Mesenchymal stem cell (in vitro differentiated cells and primary cell): ENCODE measurements at regions not wholly inside any gene's neighbourhood (a gene's known extent, or its start where the extent isn't known, plus 50 kb on each side); places are given as distances from the start of the nearest gene placed in this dataset.
A peak's percentile ranks its signal among the peaks of the same experiment; 100 is the strongest.

ENCODE experiments used
- DNase-seq: peaks from one replicate; pipeline ENCODE4 v3.0.0-alpha.2; 2013
- H2AFZ ChIP-seq: one replicate; pipeline ENCODE4 v1.6.1; 2013; ENCODE audit warnings: low read depth, mild to moderate bottlenecking, control low read depth, inconsistent platforms, low read length, moderate library complexity
- H2AK5ac ChIP-seq: 2 replicates; pipeline ENCODE4 v1.6.1; 2013; ENCODE audit warnings: low read length, moderate library complexity, mild to moderate bottlenecking, inconsistent platforms; ENCODE audit not compliant: severe bottlenecking
- H2BK120ac ChIP-seq: one replicate; pipeline ENCODE4 v1.6.1; 2013; ENCODE audit warnings: low read depth, mild to moderate bottlenecking, inconsistent platforms, low read length, moderate library complexity
- H2BK12ac ChIP-seq, 2 experiments: one replicate each; pipeline ENCODE4 v1.6.1; 2013; ENCODE audit warnings: inconsistent platforms in 2 of 2, low read length in 2 of 2, mild to moderate bottlenecking in 2 of 2, moderate library complexity in 2 of 2, control low read depth in 1 of 2
- H2BK15ac ChIP-seq: one replicate; pipeline ENCODE4 v1.6.1; 2013; ENCODE audit warnings: mild to moderate bottlenecking, low read depth, inconsistent platforms; ENCODE audit not compliant: poor library complexity, severe bottlenecking
- H2BK5ac ChIP-seq: 2 replicates; pipeline ENCODE4 v1.6.1; 2013; ENCODE audit warnings: low read depth, mild to moderate bottlenecking, low read length, control low read depth, inconsistent platforms; ENCODE audit not compliant: poor library complexity, severe bottlenecking
- H3K14ac ChIP-seq, 2 experiments: one replicate each; pipeline ENCODE4 v1.6.1; 2013; ENCODE audit warnings: inconsistent platforms in 2 of 2, low read length in 2 of 2, control low read depth in 1 of 2, mild to moderate bottlenecking in 1 of 2, moderate library complexity in 1 of 2
- H3K18ac ChIP-seq, 2 experiments: one replicate each; pipeline ENCODE4 v1.6.1; 2013; ENCODE audit warnings: inconsistent platforms in 2 of 2, low read length in 2 of 2, control low read depth in 1 of 2, low read depth in 1 of 2, mild to moderate bottlenecking in 1 of 2
- H3K23ac ChIP-seq, 2 experiments: one replicate each; pipeline ENCODE4 v1.6.1; 2013; ENCODE audit warnings: inconsistent platforms in 2 of 2, low read length in 2 of 2, mild to moderate bottlenecking in 2 of 2, moderate library complexity in 2 of 2, control low read depth in 1 of 2
- H3K27ac ChIP-seq: 2 replicates; pipeline ENCODE4 v1.5.1; 2013; ENCODE audit warnings: mild to moderate bottlenecking, moderate library complexity, low read length, control low read depth, inconsistent platforms; ENCODE audit not compliant: poor library complexity, severe bottlenecking
- H3K27me3 ChIP-seq, 2 experiments: 2 replicates each; pipeline versions ENCODE4 v1.6.1 to v1.7.0; 2013; ENCODE audit warnings: low read length in 2 of 2, mild to moderate bottlenecking in 2 of 2, moderate library complexity in 2 of 2, control low read depth in 1 of 2, inconsistent platforms in 1 of 2; ENCODE audit not compliant: control insufficient read depth in 1 of 2, insufficient read depth in 1 of 2
- H3K36me3 ChIP-seq, 2 experiments: 2 replicates each; pipeline versions ENCODE4 v1.6.1 to v1.7.0; 2013; ENCODE audit warnings: low read length in 2 of 2, control low read depth in 1 of 2, inconsistent platforms in 1 of 2, low read depth in 1 of 2, mild to moderate bottlenecking in 1 of 2; ENCODE audit not compliant: insufficient read depth in 2 of 2, control insufficient read depth in 1 of 2
- H3K4ac ChIP-seq, 2 experiments: one replicate each; pipeline ENCODE4 v1.6.1; 2013; ENCODE audit warnings: inconsistent platforms in 2 of 2, low read length in 2 of 2, mild to moderate bottlenecking in 2 of 2, moderate library complexity in 2 of 2, control low read depth in 1 of 2, low read depth in 1 of 2
- H3K4me1 ChIP-seq: 2 replicates; pipeline ENCODE4 v1.6.1; 2013; ENCODE audit warnings: low read depth, low read length, control low read depth; ENCODE audit not compliant: control insufficient read depth, insufficient read depth
- H3K4me2 ChIP-seq: 2 replicates; pipeline ENCODE4 v1.6.1; 2013; ENCODE audit warnings: low read length, mild to moderate bottlenecking, inconsistent platforms; ENCODE audit not compliant: poor library complexity, severe bottlenecking
- H3K4me3 ChIP-seq, 2 experiments: 2 replicates each; pipeline versions ENCODE4 v1.5.1 to v1.7.0; 2013; ENCODE audit warnings: low read length in 2 of 2, mild to moderate bottlenecking in 2 of 2, control low read depth in 1 of 2, low read depth in 1 of 2; ENCODE audit not compliant: insufficient read depth in 1 of 2
- H3K79me1 ChIP-seq: replicated peaks from 2 replicates; pipeline ENCODE4 v1.6.1; 2013; ENCODE audit warnings: mild to moderate bottlenecking, control low read depth, low read length, inconsistent platforms; ENCODE audit not compliant: poor library complexity, severe bottlenecking
- H3K9ac ChIP-seq: 2 replicates; pipeline ENCODE4 v1.7.0; 2013; ENCODE audit warnings: mild to moderate bottlenecking, low read length, moderate library complexity
- H3K9me3 ChIP-seq: 2 replicates; pipeline ENCODE4 v1.7.0; 2013; ENCODE audit warnings: mild to moderate bottlenecking, low read length; ENCODE audit not compliant: control insufficient read depth
- H4K8ac ChIP-seq: one replicate; pipeline ENCODE4 v1.6.1; 2013; ENCODE audit warnings: inconsistent platforms, mild to moderate bottlenecking, low read length, moderate library complexity
- H4K91ac ChIP-seq: one replicate; pipeline ENCODE4 v1.6.1; 2013; ENCODE audit warnings: mild to moderate bottlenecking, low read length, inconsistent platforms
- WGBS: methylation state at CpG from one replicate; pipeline ENCODE4 v1.1.7; 2013; ENCODE audit warnings: mixed read lengths; 5-methylcytosine and 5-hydroxymethylcytosine counted together

- no peak overlapping the region for H3K9ac ChIP-seq
- no peak overlapping the region for H3K27ac ChIP-seq
- no peak overlapping the region for H3K18ac ChIP-seq
- no peaks in the 10 kb centered on the region for H3K27me3 ChIP-seq
- H2BK12ac ChIP-seq: no peak overlapping the region
- no peak for DNase-seq
- H4K91ac ChIP-seq: no peak overlapping the region
- H3K23ac ChIP-seq: no peak overlapping the region
- H2BK5ac ChIP-seq: no peak overlapping the region
- H3K4me2 ChIP-seq: no peak overlapping the region
- no peaks in the 10 kb centered on the region for H3K79me1 ChIP-seq
- no peaks in the 10 kb centered on the region for H3K36me3 ChIP-seq
- H2AK5ac ChIP-seq: no peak overlapping the region
- H2AFZ ChIP-seq: no peak overlapping the region
- no peak overlapping the region for H3K14ac ChIP-seq
- no peak overlapping the region for H2BK15ac ChIP-seq
- no peak overlapping the region for H4K8ac ChIP-seq
- H3K9me3 ChIP-seq: no peaks in the 10 kb centered on the region
- no peak overlapping the region for H3K4ac ChIP-seq
- H3K4me3 ChIP-seq: no peak overlapping the region
- no peak overlapping the region for H2BK120ac ChIP-seq
- H3K4me1 ChIP-seq: no peaks in the 10 kb centered on the region
- 87% methylated on average over 2 of the region's 2 CpGs for WGBS
Measured at GRCh38 chr13:85278851-85279250, 520.4 kb downstream of the SLITRK6 start.

GRCh38 chr13:85277748-85278147 is 521.5 kb downstream of the SLITRK6 start:
- Histone ChIP-seq H3K4me2 (no peak overlapping the region), H2AK5ac (no peak overlapping the region), H2AFZ (no peak overlapping the region), H2BK15ac (no peak overlapping the region), H3K18ac (no peak overlapping the region), H3K79me1 (no peaks in the 10 kb centered on the region), H3K23ac (no peak overlapping the region), H2BK5ac (no peak overlapping the region), H3K36me3 (no peaks in the 10 kb centered on the region), H3K27me3 (no peaks in the 10 kb centered on the region), H2BK12ac (no peak overlapping the region), H3K27ac (no peak overlapping the region), H3K14ac (no peak overlapping the region), H3K4me3 (no peak overlapping the region), H3K9me3 (no peaks in the 10 kb centered on the region), H4K91ac (no peak overlapping the region), H3K4me1 (no peaks in the 10 kb centered on the region), H3K9ac (no peak overlapping the region), H3K4ac (no peak overlapping the region), H4K8ac (no peak overlapping the region), H2BK120ac (no peak overlapping the region)
- no peak for DNase-seq
- no CpG with 5 or more reads among the region's 1 CpG for WGBS

- Histone ChIP-seq H3K4me1 (peaks cover 6% of the 10 kb centered on the region), H3K23ac (no peak overlapping the region), H4K8ac (peak overlapping the region; percentile 66), H2BK15ac (no peak overlapping the region), H2BK120ac (no peak overlapping the region), H2BK12ac (peak overlapping the region in 1 of 2 experiments; percentile 52), H2AFZ (peak overlapping the region; percentile 60), H3K9ac (no peak overlapping the region), H3K9me3 (no peaks in the 10 kb centered on the region), H4K91ac (no peak overlapping the region), H3K14ac (no peak overlapping the region), H3K36me3 (no peaks in the 10 kb centered on the region), H3K18ac (peak overlapping the region; percentile 48 to 69), H3K79me1 (no peaks in the 10 kb centered on the region), H3K27ac (no peak overlapping the region), H2AK5ac (no peak overlapping the region), H3K27me3 (no peaks in the 10 kb centered on the region), H2BK5ac (no peak overlapping the region), H3K4me2 (no peak overlapping the region), H3K4me3 (no peak overlapping the region), H3K4ac (peak overlapping the region in 1 of 2 experiments; percentile 67)
- WGBS: 89% methylated on average over 2 of the region's 2 CpGs
- DNase-seq: no peak
Measured at GRCh38 chr13:85266771-85267170, 532.4 kb downstream of the SLITRK6 start.

- no peak overlapping the region for H3K4me2 ChIP-seq
Measured at GRCh38 chr13:85266331-85266730, 532.9 kb downstream of the SLITRK6 start.

More at GRCh38 chr13:85266331-85266730, 532.9 kb downstream of the SLITRK6 start:
- no peaks in the 10 kb centered on the region for H3K36me3 ChIP-seq
- H2BK120ac ChIP-seq: no peak overlapping the region
- H3K23ac ChIP-seq: no peak overlapping the region
- H3K4me3 ChIP-seq: no peak overlapping the region
- H3K14ac ChIP-seq: no peak overlapping the region
- H3K79me1 ChIP-seq: no peaks in the 10 kb centered on the region
- peak overlapping the region in 1 of 2 experiments; percentile 67 for H3K4ac ChIP-seq
- DNase-seq: no peak
- H3K27me3 ChIP-seq: no peaks in the 10 kb centered on the region
- H3K27ac ChIP-seq: no peak overlapping the region
- no peak overlapping the region for H2BK15ac ChIP-seq
- no peak overlapping the region for H2AK5ac ChIP-seq
- peak overlapping the region; percentile 66 for H4K8ac ChIP-seq
- no peak overlapping the region for H2BK5ac ChIP-seq
- H3K9ac ChIP-seq: no peak overlapping the region
- H3K4me1 ChIP-seq: peaks cover 6% of the 10 kb centered on the region
- WGBS: 0% methylated on average over 1 of the region's 1 CpG
- H2AFZ ChIP-seq: peak overlapping the region; percentile 60
- no peaks in the 10 kb centered on the region for H3K9me3 ChIP-seq
- H2BK12ac ChIP-seq: peak overlapping the region; percentile 3 to 52
- peak overlapping the region; percentile 48 to 69 for H3K18ac ChIP-seq
- peak overlapping the region; percentile 77 for H4K91ac ChIP-seq
